GM23338 (cell line): ENCODE measurements at regions not wholly inside any gene's neighbourhood (a gene's known extent, or its start where the extent isn't known, plus 50 kb on each side); places are given as distances from the start of the nearest gene placed in this dataset.

Experiments
- ATAC-seq: fragments of 200-7000 bp; cut with Tn5 transposase; 3 replicates; pipeline ENCODE4 v1.9.1; 2020
- DNase-seq: peaks from one replicate; pipeline ENCODE4 v3.0.0-alpha.2; 2015; ENCODE audit warnings: low spot score
- H2AFZ ChIP-seq: fragments of 200-600 bp; sonication (generic); 2 replicates; pipeline ENCODE4 v1.8.0; 2016; ENCODE audit warnings: antibody characterized with exemption, mild to moderate bottlenecking, moderate library complexity
- H3F3A ChIP-seq: fragments of 200-600 bp; sonication (generic); replicated peaks from 2 replicates; pipeline ENCODE4 v1.8.0; 2017; ENCODE audit warnings: antibody characterized with exemption, mixed run types, low read depth
- H3K27ac ChIP-seq: fragments of 200-600 bp; sonication (generic); 2 replicates; pipeline ENCODE4 v1.6.1; 2016; ENCODE audit warnings: low read depth
- H3K27me3 ChIP-seq: fragments of 200-600 bp; sonication (generic); 2 replicates; pipeline ENCODE4 v1.8.0; 2016; ENCODE audit warnings: mild to moderate bottlenecking, mixed run types, moderate library complexity; ENCODE audit not compliant: insufficient read depth
- H3K36me3 ChIP-seq: fragments of 200-600 bp; sonication (generic); 2 replicates; pipeline ENCODE4 v1.8.0; 2016; ENCODE audit warnings: mild to moderate bottlenecking; ENCODE audit not compliant: insufficient read depth
- H3K4me1 ChIP-seq: fragments of 200-600 bp; sonication (generic); 2 replicates; pipeline ENCODE4 v1.8.0; 2016; ENCODE audit warnings: mild to moderate bottlenecking, moderate library complexity; ENCODE audit not compliant: insufficient read depth
- H3K4me2 ChIP-seq: fragments of 200-600 bp; sonication (generic); 2 replicates; pipeline ENCODE4 v1.7.1; 2017; ENCODE audit warnings: mixed run types
- H3K4me3 ChIP-seq: fragments of 200-600 bp; sonication (generic); 2 replicates; pipeline ENCODE4 v1.6.1; 2016; ENCODE audit warnings: mixed run types
- H3K79me2 ChIP-seq: fragments of 200-600 bp; sonication (generic); replicated peaks from 2 replicates; pipeline ENCODE4 v1.8.0; 2017; ENCODE audit warnings: mild to moderate bottlenecking; ENCODE audit not compliant: insufficient read depth
- H3K9me2 ChIP-seq: fragments of 200-600 bp; sonication (generic); 2 replicates; pipeline ENCODE4 v1.8.0; 2017; ENCODE audit not compliant: insufficient read depth
- H4K20me1 ChIP-seq: fragments of 200-600 bp; sonication (generic); replicated peaks from 2 replicates; pipeline ENCODE4 v1.8.0; 2017; ENCODE audit warnings: mild to moderate bottlenecking; ENCODE audit not compliant: insufficient read depth
- H3K27ac Mint-ChIP-seq: 2 replicates; pipeline ENCODE4 v1.8.0; 2020; ENCODE audit warnings: inconsistent platforms, mild to moderate bottlenecking, moderate library complexity, mixed read lengths
- H3K27me3 Mint-ChIP-seq: 3 replicates; pipeline ENCODE4 v1.8.0; 2022; ENCODE audit warnings: low read depth, mild to moderate bottlenecking, moderate library complexity, mixed read lengths, inconsistent platforms; ENCODE audit not compliant: insufficient read depth, poor library complexity
- H3K36me3 Mint-ChIP-seq: 3 replicates; pipeline ENCODE4 v1.8.0; 2021; ENCODE audit warnings: low read depth, mild to moderate bottlenecking, inconsistent platforms, moderate library complexity, mixed read lengths
- H3K4me1 Mint-ChIP-seq: 3 replicates; pipeline ENCODE4 v1.8.0; 2020; ENCODE audit warnings: mild to moderate bottlenecking, inconsistent platforms, mixed read lengths
- H3K4me3 Mint-ChIP-seq: 3 replicates; pipeline ENCODE4 v1.8.0; 2021; ENCODE audit warnings: moderate library complexity, mild to moderate bottlenecking, inconsistent platforms, mixed read lengths
- H3K9me3 Mint-ChIP-seq: 3 replicates; pipeline ENCODE4 v1.8.0; 2020; ENCODE audit warnings: moderate library complexity, mild to moderate bottlenecking, inconsistent platforms, mixed read lengths
- CREB1 ChIP-seq: fragments of 250-450 bp; sonication (Bioruptor Pico); IDR thresholded peaks from 2 replicates; pipeline ENCODE4 v1.5.0; 2020; ENCODE audit warnings: low read depth, mild to moderate bottlenecking, moderate library complexity
- CTCF ChIP-seq, 2 experiments: fragments of 200-600 bp in 1 of 2; sonication (generic) in 1 of 2; conservative IDR thresholded peaks; 2 replicates each; pipeline versions ENCODE4 v1.5.1 to v1.6.1; 2016 to 2017; ENCODE audit warnings: antibody characterized with exemption in 2 of 2, low read depth in 2 of 2, mild to moderate bottlenecking in 2 of 2, moderate library complexity in 1 of 2
- EZH2phosphoT487 ChIP-seq: fragments of 200-600 bp; sonication (generic); IDR thresholded peaks from one replicate; pipeline ENCODE4 v1.8.1; 2018; ENCODE audit warnings: antibody characterized with exemption; ENCODE audit not compliant: unreplicated experiment
- JUNB ChIP-seq: IDR thresholded peaks from one replicate; pipeline ENCODE4 v1.6.1; 2016; ENCODE audit warnings: antibody characterized with exemption; ENCODE audit not compliant: unreplicated experiment
- NANOG ChIP-seq: IDR thresholded peaks from 2 replicates; pipeline ENCODE4 v1.6.1; 2016; ENCODE audit warnings: antibody characterized with exemption, borderline replicate concordance
- ZNF462 ChIP-seq: fragments of 250-450 bp; sonication (Bioruptor Pico); IDR thresholded peaks from 2 replicates; pipeline ENCODE4 v1.5.0; 2020; ENCODE audit warnings: mild to moderate bottlenecking, moderate library complexity
- TF ChIP-seq, protein P1 (sequence below): IDR thresholded peaks from one replicate; pipeline ENCODE4 v1.6.1; 2018; ENCODE audit warnings: antibody characterized with exemption; ENCODE audit not compliant: unreplicated experiment
- TF ChIP-seq, protein P2 (sequence below): IDR thresholded peaks from 2 replicates; pipeline ENCODE4 v1.6.1; 2016; ENCODE audit warnings: antibody characterized with exemption

DNA sequence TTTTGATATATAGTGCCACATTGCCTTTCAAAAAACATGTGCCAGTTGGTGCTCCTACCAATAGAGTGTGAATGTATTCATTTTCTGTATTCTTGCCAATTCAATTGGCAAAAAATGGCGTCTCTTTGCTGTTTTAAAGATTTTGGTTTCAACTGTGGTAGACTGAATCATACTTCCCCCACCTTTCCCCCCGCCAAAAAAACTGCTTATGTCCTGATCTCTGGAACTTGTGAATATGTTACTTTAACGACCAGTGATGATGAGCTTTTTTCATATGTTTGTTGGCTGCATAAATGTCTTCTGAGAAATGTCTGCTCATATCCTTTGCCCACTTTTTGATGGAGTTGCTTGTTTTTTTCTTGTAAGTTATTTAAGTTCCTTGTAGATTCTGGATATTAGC is 325.1 kb upstream of the KCNJ16 start:
- no peaks in the 10 kb centered on the region for H3K36me3 ChIP-seq
- H3K79me2 ChIP-seq, result no peaks in the 10 kb centered on the region
- H3K27me3 Mint-ChIP-seq, result peaks cover 3% of the 10 kb centered on the region
- no peaks in the 10 kb centered on the region; the same call in 1 of the 3 replicates for H3K9me3 Mint-ChIP-seq
- no peak overlapping the region for H2AFZ ChIP-seq
- no peak for TF ChIP-seq JUNB
- ATAC-seq (no peak), DNase-seq (no peak)
- H3K4me2 ChIP-seq, result no peak overlapping the region
- H3K4me3 ChIP-seq, result no peak overlapping the region
- H3K27ac ChIP-seq, result no peak overlapping the region
- H3K27me3 ChIP-seq, result no peaks in the 10 kb centered on the region
- H3K36me3 Mint-ChIP-seq, result no peaks in the 10 kb centered on the region
- H4K20me1 ChIP-seq, result no peaks in the 10 kb centered on the region
- H3K9me2 ChIP-seq, result no peaks in the 10 kb centered on the region
- H3K4me3 Mint-ChIP-seq, result no peak overlapping the region
- no peak overlapping the region for H3K27ac Mint-ChIP-seq
- H3F3A ChIP-seq, result no peaks in the 10 kb centered on the region
- no peaks in the 10 kb centered on the region for H3K4me1 Mint-ChIP-seq
- no peaks in the 10 kb centered on the region for H3K4me1 ChIP-seq

DNA sequence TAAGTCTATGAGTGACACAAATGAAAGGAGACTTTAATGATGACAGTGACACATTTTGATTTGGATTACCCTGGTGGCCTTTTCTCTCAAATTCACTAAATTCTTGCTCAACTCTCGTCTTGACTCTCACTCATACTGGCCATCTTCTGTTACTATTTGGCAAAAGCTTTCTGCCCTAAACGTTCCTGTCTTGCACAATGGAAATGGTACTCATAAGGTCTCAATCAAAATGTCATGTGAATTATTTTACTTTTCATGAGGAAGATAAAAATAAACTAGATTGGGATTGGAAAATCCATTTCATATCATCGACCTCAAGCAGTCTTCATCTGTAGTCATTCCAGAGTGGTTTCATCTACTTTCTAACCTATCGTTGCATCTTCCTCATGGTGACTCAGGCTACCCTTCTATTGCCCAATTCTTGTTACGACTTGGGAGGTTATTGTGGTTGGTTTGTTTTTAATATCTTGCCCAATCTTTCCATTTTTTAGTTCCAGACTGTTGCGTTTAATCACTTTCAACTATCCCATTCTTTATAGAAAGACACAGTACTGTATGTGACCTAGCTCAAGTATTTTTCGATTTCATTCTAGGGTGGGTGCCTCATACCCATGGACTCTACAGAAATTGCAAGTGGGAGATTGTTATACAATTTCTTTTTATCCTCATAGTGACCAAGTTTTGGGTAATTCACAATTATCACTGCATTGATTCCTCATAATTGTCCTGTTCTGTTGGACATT is 317.2 kb upstream of the KCNJ16 start:
- H3K79me2 ChIP-seq, result no peaks in the 10 kb centered on the region
- no peaks in the 10 kb centered on the region; the same call in 1 of the 2 replicates for H3K4me1 ChIP-seq
- no peaks in the 10 kb centered on the region for H3F3A ChIP-seq
- Mint-ChIP-seq H3K9me3 (no peaks in the 10 kb centered on the region; the same call in 2 of the 3 replicates), H3K27me3 (no peaks in the 10 kb centered on the region), H3K36me3 (no peaks in the 10 kb centered on the region), H3K4me1 (peaks cover 3% of the 10 kb centered on the region; the same call in 2 of the 3 replicates), H3K27ac (no peak overlapping the region), H3K4me3 (no peak overlapping the region)
- no peak overlapping the region for H3K4me2 ChIP-seq
- H3K27me3 ChIP-seq, result no peaks in the 10 kb centered on the region
- no peak for DNase-seq
- no peak overlapping the region for H3K4me3 ChIP-seq
- no peaks in the 10 kb centered on the region for H3K36me3 ChIP-seq
- H3K9me2 ChIP-seq, result no peaks in the 10 kb centered on the region
- no peak for ATAC-seq
- no peaks in the 10 kb centered on the region for H4K20me1 ChIP-seq
- no peak overlapping the region for H2AFZ ChIP-seq
- no peak overlapping the region for H3K27ac ChIP-seq
- TF ChIP-seq EZH2phosphoT487, result no peak
- no peak for TF ChIP-seq NANOG
- no peak for TF ChIP-seq CTCF (conservative IDR thresholded peaks at IDR 0.05; ENCODE audit: low read depth in 2 of 2)
- TF ChIP-seq, protein P1, sequence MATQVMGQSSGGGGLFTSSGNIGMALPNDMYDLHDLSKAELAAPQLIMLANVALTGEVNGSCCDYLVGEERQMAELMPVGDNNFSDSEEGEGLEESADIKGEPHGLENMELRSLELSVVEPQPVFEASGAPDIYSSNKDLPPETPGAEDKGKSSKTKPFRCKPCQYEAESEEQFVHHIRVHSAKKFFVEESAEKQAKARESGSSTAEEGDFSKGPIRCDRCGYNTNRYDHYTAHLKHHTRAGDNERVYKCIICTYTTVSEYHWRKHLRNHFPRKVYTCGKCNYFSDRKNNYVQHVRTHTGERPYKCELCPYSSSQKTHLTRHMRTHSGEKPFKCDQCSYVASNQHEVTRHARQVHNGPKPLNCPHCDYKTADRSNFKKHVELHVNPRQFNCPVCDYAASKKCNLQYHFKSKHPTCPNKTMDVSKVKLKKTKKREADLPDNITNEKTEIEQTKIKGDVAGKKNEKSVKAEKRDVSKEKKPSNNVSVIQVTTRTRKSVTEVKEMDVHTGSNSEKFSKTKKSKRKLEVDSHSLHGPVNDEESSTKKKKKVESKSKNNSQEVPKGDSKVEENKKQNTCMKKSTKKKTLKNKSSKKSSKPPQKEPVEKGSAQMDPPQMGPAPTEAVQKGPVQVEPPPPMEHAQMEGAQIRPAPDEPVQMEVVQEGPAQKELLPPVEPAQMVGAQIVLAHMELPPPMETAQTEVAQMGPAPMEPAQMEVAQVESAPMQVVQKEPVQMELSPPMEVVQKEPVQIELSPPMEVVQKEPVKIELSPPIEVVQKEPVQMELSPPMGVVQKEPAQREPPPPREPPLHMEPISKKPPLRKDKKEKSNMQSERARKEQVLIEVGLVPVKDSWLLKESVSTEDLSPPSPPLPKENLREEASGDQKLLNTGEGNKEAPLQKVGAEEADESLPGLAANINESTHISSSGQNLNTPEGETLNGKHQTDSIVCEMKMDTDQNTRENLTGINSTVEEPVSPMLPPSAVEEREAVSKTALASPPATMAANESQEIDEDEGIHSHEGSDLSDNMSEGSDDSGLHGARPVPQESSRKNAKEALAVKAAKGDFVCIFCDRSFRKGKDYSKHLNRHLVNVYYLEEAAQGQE, result no peak
- TF ChIP-seq, protein P2, sequence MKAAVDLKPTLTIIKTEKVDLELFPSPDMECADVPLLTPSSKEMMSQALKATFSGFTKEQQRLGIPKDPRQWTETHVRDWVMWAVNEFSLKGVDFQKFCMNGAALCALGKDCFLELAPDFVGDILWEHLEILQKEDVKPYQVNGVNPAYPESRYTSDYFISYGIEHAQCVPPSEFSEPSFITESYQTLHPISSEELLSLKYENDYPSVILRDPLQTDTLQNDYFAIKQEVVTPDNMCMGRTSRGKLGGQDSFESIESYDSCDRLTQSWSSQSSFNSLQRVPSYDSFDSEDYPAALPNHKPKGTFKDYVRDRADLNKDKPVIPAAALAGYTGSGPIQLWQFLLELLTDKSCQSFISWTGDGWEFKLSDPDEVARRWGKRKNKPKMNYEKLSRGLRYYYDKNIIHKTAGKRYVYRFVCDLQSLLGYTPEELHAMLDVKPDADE, result no peak
- TF ChIP-seq CREB1 (CRISPR knock-in tag), result no peak
- TF ChIP-seq ZNF462 (CRISPR knock-in tag), result no peak
- no peak for TF ChIP-seq JUNB
